WTC11 (cell line): ENCODE measurements at regions not wholly inside any gene's neighbourhood (a gene's known extent, or its start where the extent isn't known, plus 50 kb on each side); places are given as distances from the start of the nearest gene placed in this dataset.

Experiments used
- ATAC-seq: fragments of 200-7000 bp; cut with Tn5 transposase; 2 replicates; pipeline ENCODE4 v1.10.0; 2021; ENCODE audit warnings: mild to moderate bottlenecking, moderate library complexity
- CTCF ChIA-PET: fragments of 300-600 bp; sonication (Branson Sonifier 250); formaldehyde crosslinking; loops from one replicate; lab custom pipeline; 2021; ENCODE audit warnings: antibody characterized with exemption; lab: Charles Lee
- POLR2A ChIA-PET: fragments of 350-600 bp; sonication (Branson Sonifier 250); formaldehyde crosslinking; loops from one replicate; lab custom pipeline; 2021; ENCODE audit warnings: antibody characterized with exemption; lab: Charles Lee
- DNase-seq: peaks from one replicate; pipeline ENCODE4 v3.0.0; 2021; ENCODE audit warnings: low spot score
- H3K27ac Mint-ChIP-seq: 2 replicates; pipeline ENCODE4 v1.8.0; 2021; ENCODE audit warnings: mixed read lengths
- H3K27me3 Mint-ChIP-seq: 2 replicates; pipeline ENCODE4 v1.8.0; 2021; ENCODE audit warnings: low read depth, mild to moderate bottlenecking, moderate library complexity, mixed read lengths
- H3K36me3 Mint-ChIP-seq: 2 replicates; pipeline ENCODE4 v1.8.0; 2021; ENCODE audit warnings: mixed read lengths
- H3K4me1 Mint-ChIP-seq: 2 replicates; pipeline ENCODE4 v1.8.0; 2022; ENCODE audit warnings: mixed read lengths
- H3K4me3 Mint-ChIP-seq: 2 replicates; pipeline ENCODE4 v1.8.0; 2021; ENCODE audit warnings: mild to moderate bottlenecking, moderate library complexity, mixed read lengths
- H3K9me3 Mint-ChIP-seq: 2 replicates; pipeline ENCODE4 v1.8.0; 2021; ENCODE audit warnings: mixed read lengths
- AR ChIP-seq: fragments of 250-450 bp; sonication (Bioruptor Pico); IDR thresholded peaks from 2 replicates; pipeline ENCODE4 v1.9.0; 2021; ENCODE audit warnings: mild to moderate bottlenecking
- CBFB ChIP-seq: sonication (generic); formaldehyde crosslinking; IDR thresholded peaks from 2 replicates; pipeline ENCODE4 v1.8.1; 2022; ENCODE audit warnings: mild to moderate bottlenecking, low read depth, missing genetic modification reagents
- E2F5 ChIP-seq: sonication (generic); formaldehyde crosslinking; IDR thresholded peaks from 2 replicates; pipeline ENCODE4 v1.8.1; 2022; ENCODE audit warnings: mild to moderate bottlenecking, moderate library complexity, missing genetic modification reagents
- ELF4 ChIP-seq: sonication (generic); formaldehyde crosslinking; IDR thresholded peaks from 2 replicates; pipeline ENCODE4 v1.8.1; 2022; ENCODE audit warnings: low read depth, mild to moderate bottlenecking, moderate library complexity, missing genetic modification reagents
- FOXK1 ChIP-seq: sonication (generic); formaldehyde crosslinking; IDR thresholded peaks from 2 replicates; pipeline ENCODE4 v1.8.0; 2022; ENCODE audit warnings: mild to moderate bottlenecking, moderate library complexity, missing genetic modification reagents
- FOXP1 ChIP-seq: sonication (generic); formaldehyde crosslinking; IDR thresholded peaks from 2 replicates; pipeline ENCODE4 v1.8.0; 2022; ENCODE audit warnings: missing genetic modification reagents, mild to moderate bottlenecking, moderate library complexity, borderline replicate concordance
- IRF2 ChIP-seq: sonication (generic); formaldehyde crosslinking; IDR thresholded peaks from 2 replicates; pipeline ENCODE4 v1.8.0; 2022; ENCODE audit warnings: low read depth, missing genetic modification reagents, borderline replicate concordance
- JAZF1 ChIP-seq: fragments of 250-450 bp; sonication (Bioruptor Pico); IDR thresholded peaks from 2 replicates; pipeline ENCODE4 v1.9.0; 2021; ENCODE audit warnings: moderate library complexity, mild to moderate bottlenecking, inconsistent platforms
- MLX ChIP-seq: sonication (generic); formaldehyde crosslinking; IDR thresholded peaks from 2 replicates; pipeline ENCODE4 v1.8.1; 2023; ENCODE audit warnings: mild to moderate bottlenecking, missing genetic modification reagents, moderate library complexity
- PREB ChIP-seq: sonication (generic); formaldehyde crosslinking; IDR thresholded peaks from 2 replicates; pipeline ENCODE4 v1.8.1; 2022; ENCODE audit warnings: mild to moderate bottlenecking, missing genetic modification reagents, moderate library complexity, borderline replicate concordance
- RELA ChIP-seq: sonication (generic); formaldehyde crosslinking; IDR thresholded peaks from 2 replicates; pipeline ENCODE4 v1.8.1; 2022; ENCODE audit warnings: missing genetic modification reagents, mild to moderate bottlenecking, borderline replicate concordance
- SMAD4 ChIP-seq: sonication (generic); formaldehyde crosslinking; IDR thresholded peaks from 2 replicates; pipeline ENCODE4 v1.8.0; 2022; ENCODE audit warnings: mild to moderate bottlenecking, missing genetic modification reagents
- SP1 ChIP-seq: sonication (generic); formaldehyde crosslinking; conservative IDR thresholded peaks from 2 replicates; pipeline ENCODE4 v1.8.1; 2022; ENCODE audit warnings: missing genetic modification reagents
- TCF7 ChIP-seq: sonication (generic); formaldehyde crosslinking; IDR thresholded peaks from 2 replicates; pipeline ENCODE4 v1.8.0; 2022; ENCODE audit warnings: mild to moderate bottlenecking, low read depth, missing genetic modification reagents, moderate library complexity
- TEAD4 ChIP-seq: sonication (generic); formaldehyde crosslinking; IDR thresholded peaks from 2 replicates; pipeline ENCODE4 v1.8.0; 2022; ENCODE audit warnings: mild to moderate bottlenecking, missing genetic modification reagents
- ZBTB21 ChIP-seq: sonication (generic); formaldehyde crosslinking; IDR thresholded peaks from 2 replicates; pipeline ENCODE4 v1.8.1; 2023; ENCODE audit warnings: mild to moderate bottlenecking, missing genetic modification reagents, borderline replicate concordance
- ZBTB43 ChIP-seq: sonication (generic); formaldehyde crosslinking; IDR thresholded peaks from 2 replicates; pipeline ENCODE4 v1.8.1; 2023; ENCODE audit warnings: mild to moderate bottlenecking, missing genetic modification reagents
- ZMAT4 ChIP-seq: fragments of 250-450 bp; sonication (Bioruptor Pico); IDR thresholded peaks from 2 replicates; pipeline ENCODE4 v1.9.0; 2021; ENCODE audit warnings: mild to moderate bottlenecking
- ZNF512 ChIP-seq: sonication (generic); formaldehyde crosslinking; IDR thresholded peaks from 2 replicates; pipeline ENCODE4 v1.8.1; 2022; ENCODE audit warnings: missing genetic modification reagents, borderline replicate concordance
- ZSCAN18 ChIP-seq: fragments of 250-450 bp; sonication (Bioruptor Pico); IDR thresholded peaks from 2 replicates; pipeline ENCODE4 v2.1.2; 2022; ENCODE audit warnings: mild to moderate bottlenecking, moderate library complexity

GRCh38 chr4:41379230-41379629 lies 122.5 kb downstream of the UCHL1 start:
- POLR2A ChIA-PET: no interaction called here
- TF ChIP-seq ZMAT4 (CRISPR knock-in tag) (no peak), FOXK1 (no peak), ZBTB43 (CRISPR knock-in tag) (no peak), AR (no peak), ELF4 (no peak), JAZF1 (CRISPR knock-in tag) (no peak), MLX (CRISPR knock-in tag) (no peak), E2F5 (CRISPR knock-in tag) (no peak), ZBTB21 (no peak), CBFB (CRISPR knock-in tag) (no peak), TEAD4 (CRISPR knock-in tag) (no peak), ZNF512 (CRISPR knock-in tag) (no peak), TCF7 (CRISPR knock-in tag) (no peak), RELA (CRISPR knock-in tag) (no peak), IRF2 (CRISPR knock-in tag) (no peak), FOXP1 (no peak), PREB (CRISPR knock-in tag) (no peak), SMAD4 (CRISPR knock-in tag) (no peak), SP1 (CRISPR knock-in tag) (no peak), ZSCAN18 (CRISPR knock-in tag) (no peak)
- DNase-seq (no peak), ATAC-seq (no peak)
- Mint-ChIP-seq H3K4me1 (no peaks in the 10 kb centered on the region), H3K27me3 (peaks cover 3% of the 10 kb centered on the region; the same call in 1 of the 2 replicates), H3K36me3 (peaks cover 8% of the 10 kb centered on the region), H3K4me3 (no peak overlapping the region), H3K9me3 (peaks cover 16% of the 10 kb centered on the region), H3K27ac (no peak overlapping the region)
- CTCF ChIA-PET: no interaction called here
